ENCODE measurements at regions not wholly inside any gene's neighbourhood (a gene's known extent, or its start where the extent isn't known, plus 50 kb on each side); places are given as distances from the start of the nearest gene placed in this dataset.

GRCh38 chrY:8081151-8081550 lies 1169.6 kb upstream of the AMELY start:
- H3K9me3 ChIP-seq (ENCODE audit: control insufficient read depth in 2 of 3, insufficient read depth in 1 of 3, low read length in 3 of 3) = peaks cover 0 to 3% (median 0%) of the 10 kb centered on the region in 3 donors
- FAIRE-seq = no peak

GRCh38 chrY:8065220-8065619 lies 1153.7 kb upstream of the AMELY start:
- Histone ChIP-seq H3K4me3 (ENCODE audit: low read length in 3 of 3) (no peak overlapping the region), H3K36me3 (ENCODE audit: control insufficient read depth in 2 of 3, insufficient read depth in 3 of 3, low read length in 3 of 3) (no peaks in the 10 kb centered on the region), H3K27ac (ENCODE audit: low read depth in 2 of 2, low read length in 2 of 2) (no peak overlapping the region), H3K9me3 (ENCODE audit: control insufficient read depth in 2 of 3, insufficient read depth in 1 of 3, low read length in 3 of 3) (no peaks in the 10 kb centered on the region), H3K4me1 (ENCODE audit: control insufficient read depth in 2 of 3, insufficient read depth in 2 of 3, low read depth in 1 of 3, low read length in 3 of 3) (no peaks in the 10 kb centered on the region), H3K9ac (ENCODE audit: low read length in 3 of 3) (no peak overlapping the region), H3K27me3 (ENCODE audit: control insufficient read depth, insufficient read depth, low read length) (no peaks in the 10 kb centered on the region)
- DNase-seq (no peak), FAIRE-seq (no peak)
- intact Hi-C loops (cut with DNase I) = no loop called here
- TF ChIP-seq, protein P1, sequence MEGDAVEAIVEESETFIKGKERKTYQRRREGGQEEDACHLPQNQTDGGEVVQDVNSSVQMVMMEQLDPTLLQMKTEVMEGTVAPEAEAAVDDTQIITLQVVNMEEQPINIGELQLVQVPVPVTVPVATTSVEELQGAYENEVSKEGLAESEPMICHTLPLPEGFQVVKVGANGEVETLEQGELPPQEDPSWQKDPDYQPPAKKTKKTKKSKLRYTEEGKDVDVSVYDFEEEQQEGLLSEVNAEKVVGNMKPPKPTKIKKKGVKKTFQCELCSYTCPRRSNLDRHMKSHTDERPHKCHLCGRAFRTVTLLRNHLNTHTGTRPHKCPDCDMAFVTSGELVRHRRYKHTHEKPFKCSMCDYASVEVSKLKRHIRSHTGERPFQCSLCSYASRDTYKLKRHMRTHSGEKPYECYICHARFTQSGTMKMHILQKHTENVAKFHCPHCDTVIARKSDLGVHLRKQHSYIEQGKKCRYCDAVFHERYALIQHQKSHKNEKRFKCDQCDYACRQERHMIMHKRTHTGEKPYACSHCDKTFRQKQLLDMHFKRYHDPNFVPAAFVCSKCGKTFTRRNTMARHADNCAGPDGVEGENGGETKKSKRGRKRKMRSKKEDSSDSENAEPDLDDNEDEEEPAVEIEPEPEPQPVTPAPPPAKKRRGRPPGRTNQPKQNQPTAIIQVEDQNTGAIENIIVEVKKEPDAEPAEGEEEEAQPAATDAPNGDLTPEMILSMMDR (IDR thresholded peaks at IDR 0.05; ENCODE audit: borderline replicate concordance, extremely low read depth, insufficient read depth) = no peak

More at GRCh38 chrY:8081151-8081550, 1169.6 kb upstream of the AMELY start:
- Histone ChIP-seq H3K4me1 (ENCODE audit: control insufficient read depth in 2 of 3, insufficient read depth in 2 of 3, low read depth in 1 of 3, low read length in 3 of 3) (no peaks in the 10 kb centered on the region), H3K4me3 (ENCODE audit: low read length in 3 of 3) (no peak overlapping the region), H3K9ac (ENCODE audit: low read length in 3 of 3) (no peak overlapping the region), H3K27me3 (ENCODE audit: control insufficient read depth, insufficient read depth, low read length) (no peaks in the 10 kb centered on the region), H3K36me3 (ENCODE audit: control insufficient read depth in 2 of 3, insufficient read depth in 3 of 3, low read length in 3 of 3) (no peaks in the 10 kb centered on the region), H3K27ac (ENCODE audit: low read depth in 2 of 2, low read length in 2 of 2) (no peak overlapping the region)
- TF ChIP-seq, protein P1 (IDR thresholded peaks at IDR 0.05; ENCODE audit: borderline replicate concordance, extremely low read depth, insufficient read depth) = no peak
- intact Hi-C loops (cut with DNase I) = no loop called here
- no peak for DNase-seq

- Histone ChIP-seq H3K27me3 (ENCODE audit: control insufficient read depth, insufficient read depth, low read length) (no peaks in the 10 kb centered on the region), H3K9ac (ENCODE audit: low read length in 3 of 3) (no peak overlapping the region), H3K4me1 (ENCODE audit: control insufficient read depth in 2 of 3, insufficient read depth in 2 of 3, low read depth in 1 of 3, low read length in 3 of 3) (no peaks in the 10 kb centered on the region), H3K36me3 (ENCODE audit: control insufficient read depth in 2 of 3, insufficient read depth in 3 of 3, low read length in 3 of 3) (no peaks in the 10 kb centered on the region), H3K4me3 (ENCODE audit: low read length in 3 of 3) (no peak overlapping the region), H3K27ac (ENCODE audit: low read depth in 2 of 2, low read length in 2 of 2) (no peak overlapping the region), H3K9me3 (ENCODE audit: control insufficient read depth in 2 of 3, insufficient read depth in 1 of 3, low read length in 3 of 3) (no peaks in the 10 kb centered on the region)
- DNase-seq (no peak), FAIRE-seq (no peak)
- intact Hi-C loops (cut with DNase I) = no loop called here
- TF ChIP-seq, protein P1 (IDR thresholded peaks at IDR 0.05; ENCODE audit: borderline replicate concordance, extremely low read depth, insufficient read depth) = no peak
These were observed 1152.9 kb upstream of the AMELY start for GRCh38 chrY:8064500-8064899.

- no peaks in the 10 kb centered on the region for H3K27me3 ChIP-seq (ENCODE audit: control insufficient read depth, insufficient read depth, low read length)
- H3K36me3 ChIP-seq (ENCODE audit: control insufficient read depth in 2 of 3, insufficient read depth in 3 of 3, low read length in 3 of 3) = no peaks in the 10 kb centered on the region
- intact Hi-C loops (cut with DNase I) = no loop called here
- no peak for DNase-seq
- no peaks in the 10 kb centered on the region for H3K9me3 ChIP-seq (ENCODE audit: control insufficient read depth in 2 of 3, insufficient read depth in 1 of 3, low read length in 3 of 3)
- TF ChIP-seq, protein P1 (IDR thresholded peaks at IDR 0.05; ENCODE audit: borderline replicate concordance, extremely low read depth, insufficient read depth) = no peak
- FAIRE-seq = no peak
- H3K4me1 ChIP-seq (ENCODE audit: control insufficient read depth in 2 of 3, insufficient read depth in 2 of 3, low read depth in 1 of 3, low read length in 3 of 3) = no peaks in the 10 kb centered on the region
- H3K27ac ChIP-seq (ENCODE audit: low read depth in 2 of 2, low read length in 2 of 2) = no peak overlapping the region
- no peak overlapping the region for H3K4me3 ChIP-seq (ENCODE audit: low read length in 3 of 3)
- H3K9ac ChIP-seq (ENCODE audit: low read length in 3 of 3) = no peak overlapping the region
These were observed 1152.4 kb upstream of the AMELY start for GRCh38 chrY:8063973-8064372.
